A673 (cell line): ENCODE measurements at regions not wholly inside any gene's neighbourhood (a gene's known extent, or its start where the extent isn't known, plus 50 kb on each side); places are given as distances from the start of the nearest gene placed in this dataset.

ENCODE experiments used
- BruUV-seq: library from RNA; stranded (reverse); fragments of 400-500 nt; replicated peaks from 2 replicates; lab custom pipeline; 2021; lab: Mats Ljungman, UMichigan
- CTCF ChIA-PET: fragments of 300-600 bp; sonication (Branson Sonifier 250); formaldehyde crosslinking; loops from one replicate; lab custom pipeline; 2022; ENCODE audit warnings: antibody characterized with exemption; lab: Charles Lee
- POLR2A ChIA-PET: fragments of 300-600 bp; sonication (Branson Sonifier 250); formaldehyde crosslinking; loops from one replicate; lab custom pipeline; 2022; ENCODE audit warnings: antibody characterized with exemption; ENCODE audit not compliant: low non-redundant PET; lab: Charles Lee
- DNase-seq: peaks from one replicate; pipeline ENCODE4 v3.0.0-alpha.2; 2015; ENCODE audit warnings: low spot score
- H3K27ac ChIP-seq: fragments of 200-600 bp; sonication (generic); 2 replicates; pipeline ENCODE4 v1.5.1; 2016; ENCODE audit warnings: mixed run types, low read depth, mild to moderate bottlenecking, mixed read lengths, antibody characterized with exemption, low read length; ENCODE audit not compliant: poor library complexity, severe bottlenecking
- H3K27me3 ChIP-seq: fragments of 200-600 bp; sonication (generic); replicated peaks from 2 replicates; pipeline ENCODE4 v1.6.1; 2017; ENCODE audit warnings: mixed run types, low read depth, mild to moderate bottlenecking, mixed read lengths, antibody characterized with exemption, low read length; ENCODE audit not compliant: insufficient read depth, poor library complexity
- H3K36me3 ChIP-seq: fragments of 200-600 bp; sonication (generic); 2 replicates; pipeline ENCODE4 v1.6.1; 2016; ENCODE audit warnings: mixed run types, mild to moderate bottlenecking, mixed read lengths, antibody characterized with exemption, low read length; ENCODE audit not compliant: insufficient read depth, poor library complexity, severe bottlenecking
- H3K4me1 ChIP-seq: fragments of 200-600 bp; sonication (generic); 2 replicates; pipeline ENCODE4 v1.6.1; 2017; ENCODE audit warnings: mixed run types, mild to moderate bottlenecking, mixed read lengths, antibody characterized with exemption, low read length; ENCODE audit not compliant: insufficient read depth, poor library complexity, severe bottlenecking
- H3K4me3 ChIP-seq: fragments of 200-600 bp; sonication (generic); 2 replicates; pipeline ENCODE4 v1.5.1; 2016; ENCODE audit warnings: low read depth, mixed run types, mild to moderate bottlenecking, mixed read lengths, low read length; ENCODE audit not compliant: poor library complexity, severe bottlenecking
- H3K9me3 ChIP-seq: fragments of 200-600 bp; sonication (generic); 2 replicates; pipeline ENCODE4 v1.6.1; 2016; ENCODE audit warnings: mixed run types, low read depth, mild to moderate bottlenecking, mixed read lengths, antibody characterized with exemption, low read length; ENCODE audit not compliant: poor library complexity, severe bottlenecking
- CTCF ChIP-seq: fragments of 300-800, 200-600 bp; sonication (generic); conservative IDR thresholded peaks from 2 replicates; pipeline ENCODE4 v1.5.1; 2017; ENCODE audit warnings: low read depth, mild to moderate bottlenecking, antibody characterized with exemption, low read length, moderate library complexity, mixed read lengths
- EZH2 ChIP-seq: fragments of 200-600 bp; sonication (generic); IDR thresholded peaks from 2 replicates; pipeline ENCODE4 v1.6.1; 2017; ENCODE audit warnings: borderline replicate concordance, low read depth, mild to moderate bottlenecking, mixed read lengths, antibody characterized with exemption, low read length; ENCODE audit not compliant: poor library complexity, severe bottlenecking
- intact Hi-C: fragments of 100-400 bp; cut with micrococcal nuclease; formaldehyde crosslinking; loops from one replicate; pipeline ENCODE4 v1.10.0; 2022; ENCODE audit not compliant: unreplicated experiment

- Histone ChIP-seq H3K4me1 (no peaks in the 10 kb centered on the region), H3K36me3 (no peaks in the 10 kb centered on the region), H3K4me3 (no peak overlapping the region), H3K27ac (no peak overlapping the region), H3K9me3 (no peaks in the 10 kb centered on the region), H3K27me3 (no peaks in the 10 kb centered on the region)
- no peak for DNase-seq
- CTCF ChIA-PET = no interaction called here
- POLR2A ChIA-PET = no interaction called here
- intact Hi-C loops = no loop called here
- no TSS peak for BruUV-seq
- TF ChIP-seq CTCF (no peak), EZH2 (no peak)
Observed at GRCh38 chr18:55657572-55658331, 69.8 kb upstream of the TCF4 start.

- Histone ChIP-seq H3K27me3 (no peaks in the 10 kb centered on the region), H3K36me3 (no peaks in the 10 kb centered on the region), H3K9me3 (no peaks in the 10 kb centered on the region), H3K4me3 (no peak overlapping the region), H3K4me1 (no peaks in the 10 kb centered on the region), H3K27ac (no peak overlapping the region)
- intact Hi-C loops = no loop called here
- no TSS peak for BruUV-seq
- no peak for TF ChIP-seq CTCF
- no peak for TF ChIP-seq EZH2
- ChIA-PET CTCF (no interaction called here), POLR2A (no interaction called here)
- DNase-seq = no peak
Observed at GRCh38 chr18:55654986-55655385, 67.0 kb upstream of the TCF4 start.

DNA sequence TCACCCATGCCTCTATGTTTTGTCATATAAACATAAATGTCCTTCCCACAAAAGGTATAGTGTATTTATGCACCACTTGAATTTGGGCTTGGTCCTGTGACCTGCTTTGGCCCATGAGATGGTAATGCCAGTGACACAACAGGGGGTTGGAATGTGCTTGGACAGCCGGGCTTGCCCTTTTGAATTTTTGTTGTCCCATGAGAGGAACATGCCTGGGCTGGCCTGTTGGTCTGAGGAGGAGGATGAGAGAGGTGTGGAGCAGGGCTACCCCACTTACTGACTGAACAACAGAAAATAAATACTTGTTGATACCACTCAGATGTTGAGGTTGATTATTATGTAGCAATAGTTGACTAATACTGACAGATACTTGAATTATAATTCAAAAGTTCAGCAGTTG lies 63.2 kb upstream of the TCF4 start:
- intact Hi-C loops = no loop called here
- POLR2A ChIA-PET = no interaction called here
- H3K27me3 ChIP-seq = no peaks in the 10 kb centered on the region

GRCh38 chr18:55650363-55650870 lies 62.4 kb upstream of the TCF4 start:
- Histone ChIP-seq H3K9me3 (no peaks in the 10 kb centered on the region), H3K4me3 (no peak overlapping the region), H3K4me1 (no peaks in the 10 kb centered on the region), H3K27me3 (no peaks in the 10 kb centered on the region), H3K27ac (no peak overlapping the region), H3K36me3 (no peaks in the 10 kb centered on the region)
- no peak for DNase-seq
- no TSS peak for BruUV-seq
- TF ChIP-seq CTCF = no peak
- TF ChIP-seq EZH2 = no peak
- ChIA-PET CTCF (no interaction called here), POLR2A (no interaction called here)
- intact Hi-C loops = no loop called here

More for the DNA sequence above, 63.2 kb upstream of the TCF4 start:
- TF ChIP-seq EZH2 = no peak
- Histone ChIP-seq H3K4me1 (no peaks in the 10 kb centered on the region), H3K36me3 (no peaks in the 10 kb centered on the region), H3K27ac (no peak overlapping the region), H3K9me3 (no peaks in the 10 kb centered on the region), H3K4me3 (no peak overlapping the region)
- CTCF ChIA-PET = no interaction called here
- DNase-seq = no peak
- no TSS peak for BruUV-seq
